GM18867 (cell line): ENCODE measurements at regions not wholly inside any gene's neighbourhood (a gene's known extent, or its start where the extent isn't known, plus 50 kb on each side); places are given as distances from the start of the nearest gene placed in this dataset.

Source experiments
- ATAC-seq: cut with Tn5 transposase; IDR thresholded peaks from one replicate; pipeline ENCODE4 v1.9.1; 2021; ENCODE audit warnings: mild to moderate bottlenecking, moderate library complexity; ENCODE audit not compliant: unreplicated experiment

DNA sequence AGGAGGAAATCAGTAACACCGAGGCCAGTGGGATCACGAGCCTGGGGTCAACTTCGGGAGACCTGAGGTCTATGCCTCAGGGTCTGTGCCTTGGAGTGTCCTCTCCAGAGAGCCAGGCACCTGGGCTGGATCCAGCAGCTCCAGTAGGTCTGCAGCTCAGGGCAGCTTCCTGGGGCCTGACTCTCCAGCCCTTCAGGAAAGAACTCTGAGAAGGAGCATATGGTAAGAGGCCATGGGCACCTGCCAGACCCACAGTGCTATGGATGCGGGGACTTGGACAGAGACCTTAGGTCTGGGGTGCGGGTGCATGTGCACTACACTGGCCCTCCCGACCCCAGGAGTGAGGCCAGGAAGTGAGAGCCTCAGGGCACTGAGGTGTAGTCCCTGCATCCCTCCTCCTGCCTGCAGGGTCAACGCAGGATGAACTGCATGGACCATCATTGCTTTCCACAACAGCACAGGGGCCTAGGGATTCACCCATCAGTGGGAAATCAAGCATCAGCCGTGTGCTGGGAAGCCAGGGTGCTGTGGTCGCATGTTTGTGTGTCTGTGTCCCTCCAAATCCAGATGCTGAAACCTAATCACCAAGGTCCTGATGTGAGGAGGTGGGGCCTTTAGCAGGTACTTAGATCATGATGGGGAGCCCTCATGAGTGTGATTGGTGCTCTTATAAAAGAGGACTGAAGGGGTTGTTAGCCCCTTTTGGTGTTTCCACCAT, 210.9 kb upstream of the CST7 start:
- ATAC-seq, result no peak

- ATAC-seq, result peak; percentile 83
Observed at GRCh38 chr20:24738981-24739633, 210.0 kb upstream of the CST7 start.

GRCh38 chr20:24739746-24740145, 209.3 kb upstream of the CST7 start:
- ATAC-seq, result no peak

DNA sequence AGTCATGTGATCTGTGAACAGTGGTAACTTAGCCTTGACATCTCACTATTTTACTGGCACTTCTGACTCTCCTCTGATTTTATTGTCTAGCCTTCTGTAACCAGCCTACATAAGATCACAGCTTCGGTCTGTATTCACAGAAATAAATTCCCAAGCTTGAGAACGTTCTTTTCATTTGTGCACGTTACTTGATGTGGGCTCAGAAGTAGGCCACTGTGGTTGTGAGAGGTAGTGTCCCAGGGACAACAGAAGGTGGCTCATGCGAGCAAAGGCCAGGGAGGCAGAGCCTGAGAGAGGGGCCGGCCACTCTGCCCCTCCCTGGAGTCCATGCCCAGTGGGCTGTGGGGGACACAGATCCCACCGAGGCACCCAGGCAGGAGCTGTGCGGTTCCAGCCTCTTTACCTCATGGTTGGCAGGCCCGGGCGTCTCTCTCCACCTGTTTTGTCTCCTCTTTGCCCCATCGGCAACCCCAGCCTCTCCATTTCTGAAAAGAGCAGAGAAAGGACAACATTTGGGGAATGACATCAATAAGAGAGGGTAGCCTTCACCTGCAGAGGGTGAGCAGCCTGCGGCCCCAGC, 207.5 kb upstream of the CST7 start:
- no peak for ATAC-seq

- no peak for ATAC-seq
Observed at GRCh38 chr20:24742436-24742835, 206.6 kb upstream of the CST7 start.

DNA sequence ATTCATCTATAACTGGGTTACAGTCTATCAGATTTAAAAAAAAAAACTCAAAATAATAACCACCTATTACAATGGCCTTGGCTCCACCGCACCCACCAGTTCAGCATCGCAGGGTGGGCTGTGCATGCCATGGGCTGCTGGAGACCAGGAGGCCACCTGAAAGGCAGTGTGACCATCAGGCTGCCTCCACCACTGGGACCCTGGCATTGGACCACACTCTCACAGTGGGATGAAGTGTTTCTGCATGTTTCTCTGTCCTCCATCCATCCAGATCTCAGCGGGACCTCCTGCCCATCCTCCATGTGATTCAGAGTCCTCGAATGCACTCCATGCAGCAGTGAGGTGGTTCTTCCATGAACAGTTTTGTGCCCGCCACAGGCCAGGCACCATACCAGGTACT, 206.1 kb upstream of the CST7 start:
- no peak for ATAC-seq

- no peak for ATAC-seq
Observed at GRCh38 chr20:24743641-24744040, 205.4 kb upstream of the CST7 start.

GRCh38 chr20:24744747-24745146, 204.3 kb upstream of the CST7 start:
- no peak for ATAC-seq

DNA sequence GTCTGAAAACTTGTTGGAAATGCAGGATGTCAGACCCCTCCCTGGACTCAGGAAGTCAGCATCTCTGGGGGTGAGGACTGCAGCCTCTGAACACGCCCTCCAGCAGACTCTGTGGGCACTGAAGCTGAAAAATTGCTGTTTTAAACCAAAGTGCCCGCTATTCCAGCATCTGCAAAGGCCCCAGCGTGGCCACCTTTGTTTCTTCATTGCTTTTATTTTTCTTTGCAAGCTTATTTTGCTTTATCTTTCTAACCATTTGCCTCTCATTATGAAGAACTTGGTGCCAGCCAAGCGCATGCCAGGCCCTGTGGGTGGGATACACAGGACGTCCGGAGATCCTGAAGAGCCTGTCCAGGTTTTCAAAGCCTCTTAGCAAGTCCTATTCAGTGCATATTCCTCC, 203.9 kb upstream of the CST7 start:
- no peak for ATAC-seq

DNA sequence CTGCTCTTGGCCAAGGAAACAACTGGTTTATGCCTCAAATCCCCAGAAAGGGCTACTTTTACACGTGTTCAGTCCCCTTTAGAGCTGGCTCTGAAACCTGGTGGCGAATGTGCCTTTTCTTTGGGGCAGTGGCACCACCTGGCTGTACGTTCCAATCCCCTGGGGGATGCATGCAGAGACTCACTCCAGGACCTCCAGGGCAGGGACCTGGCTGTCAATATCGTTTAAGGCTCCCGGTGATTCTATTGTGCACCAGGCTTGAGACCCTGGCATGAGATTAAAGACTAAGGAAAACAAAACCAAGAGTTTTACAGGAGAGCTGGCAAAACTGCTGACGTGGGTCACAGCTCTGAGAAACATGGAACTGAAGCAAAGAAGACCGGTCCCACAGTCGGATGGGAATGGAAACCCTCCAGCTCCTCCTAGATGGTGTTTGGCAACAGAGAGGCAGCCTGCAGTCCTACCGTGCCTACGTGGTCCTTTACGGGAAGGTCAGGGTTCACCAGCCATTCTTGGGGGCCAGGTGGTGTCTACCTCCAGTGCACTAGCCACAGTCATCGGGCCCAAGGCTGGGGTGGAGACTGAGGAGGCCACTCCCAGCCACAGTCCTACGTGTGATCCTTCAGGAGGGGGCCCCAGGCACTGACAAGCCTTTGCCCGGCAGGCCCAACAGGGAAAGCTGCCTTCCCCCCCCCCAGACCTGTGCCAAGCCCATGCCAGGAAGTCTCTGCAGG, 203.3 kb upstream of the CST7 start:
- ATAC-seq, result no peak

- no peak for ATAC-seq
Observed at GRCh38 chr20:24746351-24746685, 202.8 kb upstream of the CST7 start.

- ATAC-seq, result no peak
Observed at GRCh38 chr20:24747010-24747712, 201.9 kb upstream of the CST7 start.

- ATAC-seq, result no peak
Observed at GRCh38 chr20:24747881-24748595, 201.0 kb upstream of the CST7 start.

- no peak for ATAC-seq
Observed at GRCh38 chr20:24751551-24751950, 197.5 kb upstream of the CST7 start.

DNA sequence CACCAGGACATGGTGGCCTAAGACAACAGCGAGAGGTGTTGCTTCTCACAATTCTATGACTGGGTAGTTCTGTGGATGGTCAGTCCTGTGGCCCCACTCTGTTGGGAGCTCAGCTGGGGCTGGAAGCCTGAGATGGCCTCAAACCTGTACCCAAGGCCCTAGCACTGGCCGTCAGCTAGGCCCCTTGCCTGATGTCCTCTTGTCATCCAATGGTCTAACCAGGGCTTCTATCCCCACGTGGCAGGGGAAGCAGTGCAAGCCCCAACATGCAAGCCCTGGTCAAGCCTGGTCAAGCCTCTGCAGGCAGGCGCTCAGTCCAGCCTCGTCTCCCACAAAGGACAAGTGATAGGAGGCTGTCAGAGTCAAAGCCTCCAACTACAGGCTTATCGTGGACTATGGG, 196.5 kb upstream of the CST7 start:
- no peak for ATAC-seq

DNA sequence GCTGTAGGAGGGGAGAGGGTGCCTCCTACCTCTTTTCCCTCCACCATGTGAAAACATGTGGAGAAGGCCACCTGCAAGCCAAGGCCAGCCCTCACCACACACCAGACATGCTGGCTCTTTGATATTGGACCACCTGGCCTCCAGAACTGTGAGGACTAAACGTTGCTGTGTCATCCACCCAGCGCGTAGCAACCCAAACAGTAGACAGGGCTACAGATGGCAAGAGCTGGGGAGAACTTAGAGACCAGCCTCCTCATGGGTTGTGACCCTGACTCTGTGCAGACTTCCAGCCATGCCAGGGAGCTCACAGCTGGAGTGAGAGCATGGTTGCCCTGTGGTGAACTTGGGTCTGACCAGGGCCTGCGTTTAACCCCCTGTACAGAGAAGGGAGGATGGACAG, 195.9 kb upstream of the CST7 start:
- ATAC-seq, result no peak

- no peak for ATAC-seq
Observed at GRCh38 chr20:24754691-24755090, 194.4 kb upstream of the CST7 start.

GRCh38 chr20:24755411-24755922, 193.6 kb upstream of the CST7 start:
- ATAC-seq, result no peak

DNA sequence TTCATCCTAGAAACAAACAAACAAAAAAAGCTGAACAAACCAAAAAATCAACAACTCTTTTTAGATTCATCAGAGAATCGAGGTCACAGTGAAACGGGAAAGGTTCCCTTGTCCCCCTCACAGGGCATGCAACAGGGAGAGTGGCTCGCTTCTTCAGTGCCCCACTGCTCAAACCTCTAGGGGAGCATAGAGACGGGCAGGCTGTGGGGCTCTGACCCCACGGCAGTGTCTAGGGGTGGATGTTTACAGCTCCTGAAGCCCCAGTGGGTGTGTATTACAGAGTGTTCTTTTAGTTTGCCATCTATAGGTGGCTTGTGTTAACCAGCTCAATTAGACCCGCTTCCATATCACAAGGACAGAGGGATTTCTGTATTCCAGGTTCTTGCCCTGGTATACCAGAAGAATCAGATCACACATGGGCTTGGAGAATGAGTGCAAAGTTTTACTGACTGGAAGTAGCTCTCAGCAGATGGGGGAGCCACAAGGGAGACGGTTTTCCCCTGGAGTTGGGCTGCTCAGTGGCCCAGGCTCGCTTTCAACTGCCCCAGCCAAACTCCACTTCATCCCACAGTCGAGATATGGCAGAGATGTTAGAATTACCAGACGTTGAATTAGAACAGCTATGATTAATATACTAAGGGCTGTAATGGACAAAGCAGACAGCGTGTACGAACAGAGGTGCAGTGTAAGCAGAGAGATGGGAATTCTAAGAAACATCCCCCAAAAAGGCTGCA, 192.6 kb upstream of the CST7 start:
- ATAC-seq, result no peak
